SU-DHL-6 (cell line): ENCODE measurements at regions not wholly inside any gene's neighbourhood (a gene's known extent, or its start where the extent isn't known, plus 50 kb on each side); places are given as distances from the start of the nearest gene placed in this dataset.

Source experiments
- H2AFZ ChIP-seq: fragments of 200-600 bp; sonication (generic); 2 replicates; pipeline ENCODE4 v1.6.1; 2014; ENCODE audit warnings: low read depth, mild to moderate bottlenecking, moderate library complexity, mixed read lengths, antibody characterized with exemption, low read length; ENCODE audit not compliant: severe bottlenecking
- H3F3A ChIP-seq: fragments of 200-600 bp; shearing (Covaris generic); 2 replicates; pipeline ENCODE4 v1.6.0; 2016; ENCODE audit warnings: antibody characterized with exemption, mild to moderate bottlenecking; ENCODE audit not compliant: insufficient read depth
- H3K27ac ChIP-seq: fragments of 200-600 bp; sonication (generic); 2 replicates; pipeline ENCODE4 v1.5.1; 2016; ENCODE audit warnings: low read depth, mild to moderate bottlenecking, low read length, moderate library complexity, mixed read lengths
- H3K27me3 ChIP-seq: fragments of 200-600 bp; sonication (generic), shearing (Covaris generic); 2 replicates; pipeline ENCODE4 v1.6.0; 2014; ENCODE audit warnings: mild to moderate bottlenecking, low read length
- H3K36me3 ChIP-seq: fragments of 200-600 bp; sonication (generic); 2 replicates; pipeline ENCODE4 v1.6.1; 2014; ENCODE audit warnings: mild to moderate bottlenecking, low read length, mixed read lengths
- H3K4me2 ChIP-seq: fragments of 300-600, 200-600 bp; shearing (Covaris generic), sonication (generic); 2 replicates; pipeline ENCODE4 v1.6.0; 2014; ENCODE audit warnings: low read length, low read depth, mild to moderate bottlenecking; ENCODE audit not compliant: poor library complexity, severe bottlenecking
- H3K4me3 ChIP-seq: fragments of 200-600 bp; sonication (generic); 2 replicates; pipeline ENCODE4 v1.5.1; 2014; ENCODE audit warnings: antibody characterized with exemption, low read length, mild to moderate bottlenecking, mixed read lengths; ENCODE audit not compliant: insufficient read depth, poor library complexity, severe bottlenecking
- H3K79me2 ChIP-seq: fragments of 200-600 bp; sonication (generic); 2 replicates; pipeline ENCODE4 v1.6.1; 2014; ENCODE audit warnings: mild to moderate bottlenecking, low read length, moderate library complexity; ENCODE audit not compliant: insufficient read depth
- H3K9ac ChIP-seq: fragments of 200-600 bp; sonication (generic); 2 replicates; pipeline ENCODE4 v1.7.0; 2014; ENCODE audit warnings: mild to moderate bottlenecking, low read length
- H3K9me2 ChIP-seq: fragments of 200-600 bp; sonication (generic); replicated peaks from 2 replicates; pipeline ENCODE4 v1.6.1; 2014; ENCODE audit warnings: low read length; ENCODE audit not compliant: insufficient read depth
- H3K9me3 ChIP-seq: fragments of 200-600 bp; sonication (generic); 2 replicates; pipeline ENCODE4 v1.6.1; 2014; ENCODE audit warnings: low read length, mixed read lengths; ENCODE audit not compliant: insufficient read depth
- H4K20me1 ChIP-seq: fragments of 200-600 bp; sonication (generic); 2 replicates; pipeline ENCODE4 v1.6.1; 2014; ENCODE audit warnings: low read depth, mild to moderate bottlenecking, antibody characterized with exemption, low read length, moderate library complexity, mixed read lengths
- CTCF ChIP-seq: fragments of 200-600 bp; sonication (generic); IDR thresholded peaks from one replicate; pipeline ENCODE4 v1.5.1; 2017; ENCODE audit warnings: antibody characterized with exemption, mild to moderate bottlenecking, low read length, moderate library complexity; ENCODE audit not compliant: insufficient read depth, poor library complexity, severe bottlenecking
- EZH2phosphoT487 ChIP-seq: fragments of 200-600 bp; sonication (generic), shearing (Covaris generic); conservative IDR thresholded peaks from 2 replicates; pipeline ENCODE4 v1.6.1; 2018; ENCODE audit warnings: mild to moderate bottlenecking, antibody characterized with exemption, low read length, moderate library complexity, mixed read lengths

GRCh38 chr4:164384416-164384815 lies 369.5 kb upstream of the SMIM31 start:
- H2AFZ ChIP-seq = no peak overlapping the region
- no peaks in the 10 kb centered on the region for H3K79me2 ChIP-seq
- no peak overlapping the region for H3K4me2 ChIP-seq
- H3F3A ChIP-seq = no peaks in the 10 kb centered on the region
- H3K27ac ChIP-seq = no peak overlapping the region
- no peaks in the 10 kb centered on the region for H3K36me3 ChIP-seq
- H3K9ac ChIP-seq = no peak overlapping the region
- TF ChIP-seq EZH2phosphoT487 = no peak
- TF ChIP-seq CTCF = no peak
- no peaks in the 10 kb centered on the region for H3K9me3 ChIP-seq
- no peak overlapping the region for H3K4me3 ChIP-seq
- no peaks in the 10 kb centered on the region for H3K27me3 ChIP-seq
- no peaks in the 10 kb centered on the region for H3K9me2 ChIP-seq
- no peaks in the 10 kb centered on the region for H4K20me1 ChIP-seq

GRCh38 chr4:164396439-164396838 lies 357.5 kb upstream of the SMIM31 start:
- no peaks in the 10 kb centered on the region for H3K9me3 ChIP-seq
- H3K27me3 ChIP-seq = no peaks in the 10 kb centered on the region
- H3K4me2 ChIP-seq = no peak overlapping the region
- no peaks in the 10 kb centered on the region for H3K9me2 ChIP-seq
- H4K20me1 ChIP-seq = no peaks in the 10 kb centered on the region
- no peak overlapping the region for H2AFZ ChIP-seq
- H3K4me3 ChIP-seq = no peak overlapping the region
- H3K9ac ChIP-seq = no peak overlapping the region
- no peak for TF ChIP-seq EZH2phosphoT487
- no peak for TF ChIP-seq CTCF
- no peaks in the 10 kb centered on the region for H3F3A ChIP-seq
- H3K36me3 ChIP-seq = no peaks in the 10 kb centered on the region
- H3K27ac ChIP-seq = no peak overlapping the region
- no peaks in the 10 kb centered on the region for H3K79me2 ChIP-seq

- no peaks in the 10 kb centered on the region for H3K9me2 ChIP-seq
- no peaks in the 10 kb centered on the region for H3K9me3 ChIP-seq
Measured at GRCh38 chr4:164402554-164402953, 351.4 kb upstream of the SMIM31 start.

More at GRCh38 chr4:164402554-164402953, 351.4 kb upstream of the SMIM31 start:
- Histone ChIP-seq H3K79me2 (no peaks in the 10 kb centered on the region), H3K9ac (no peak overlapping the region), H4K20me1 (no peaks in the 10 kb centered on the region), H3K27me3 (no peaks in the 10 kb centered on the region), H3K36me3 (no peaks in the 10 kb centered on the region), H3K27ac (no peak overlapping the region), H3K4me3 (no peak overlapping the region), H3F3A (no peaks in the 10 kb centered on the region), H2AFZ (no peak overlapping the region), H3K4me2 (no peak overlapping the region)
- no peak for TF ChIP-seq EZH2phosphoT487
- no peak for TF ChIP-seq CTCF
